Activated CD4-positive, alpha-beta T cell treated with anti-CD3 and anti-CD28 coated beads, Interleukin-2, amount 50 U/mL, for 48 hours (primary cell): ENCODE measurements at regions not wholly inside any gene's neighbourhood (a gene's known extent, or its start where the extent isn't known, plus 50 kb on each side); places are given as distances from the start of the nearest gene placed in this dataset.

ENCODE experiments used
- DNase-seq, 2 experiments: peaks; one replicate each; pipeline ENCODE4 v3.0.0-alpha.2; 2020

DNA sequence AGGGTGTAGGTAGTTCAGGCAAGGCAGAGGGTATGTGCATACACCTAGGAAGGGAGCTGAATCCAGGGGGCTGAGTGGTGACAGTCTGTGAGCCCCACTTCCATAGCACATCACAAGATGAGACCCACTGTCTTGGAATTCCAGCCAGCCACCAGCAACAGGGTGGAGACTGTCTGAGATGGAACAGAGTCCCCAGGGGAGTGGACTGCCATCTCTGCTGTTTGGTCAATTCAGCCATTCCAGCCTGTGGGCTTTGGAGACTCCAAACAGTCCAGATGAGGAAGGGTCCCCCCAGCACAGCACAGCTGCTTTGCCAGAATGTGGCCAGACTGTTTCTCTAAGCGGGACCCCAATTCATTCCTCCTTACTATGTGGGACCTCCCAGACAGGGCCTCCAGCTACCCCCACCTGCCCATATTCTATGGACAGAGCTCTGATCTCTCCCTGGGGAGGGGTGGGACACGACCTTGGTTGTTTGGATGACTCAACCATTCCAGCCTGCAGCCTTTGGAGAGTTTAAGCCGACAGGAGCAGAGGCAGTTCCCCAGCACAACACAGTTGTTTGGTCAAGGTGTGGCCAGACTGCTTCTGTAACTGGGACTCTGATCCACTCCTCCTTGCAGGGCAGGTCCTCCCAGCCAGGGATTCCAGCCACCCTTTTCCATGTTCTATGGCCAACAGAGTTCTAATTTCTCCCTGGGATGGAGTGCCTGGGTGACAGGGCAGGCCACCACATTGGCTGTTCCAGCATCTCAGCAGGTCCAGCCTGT is 178.0 kb downstream of the RND3 start:
- DNase-seq = no peak

DNA sequence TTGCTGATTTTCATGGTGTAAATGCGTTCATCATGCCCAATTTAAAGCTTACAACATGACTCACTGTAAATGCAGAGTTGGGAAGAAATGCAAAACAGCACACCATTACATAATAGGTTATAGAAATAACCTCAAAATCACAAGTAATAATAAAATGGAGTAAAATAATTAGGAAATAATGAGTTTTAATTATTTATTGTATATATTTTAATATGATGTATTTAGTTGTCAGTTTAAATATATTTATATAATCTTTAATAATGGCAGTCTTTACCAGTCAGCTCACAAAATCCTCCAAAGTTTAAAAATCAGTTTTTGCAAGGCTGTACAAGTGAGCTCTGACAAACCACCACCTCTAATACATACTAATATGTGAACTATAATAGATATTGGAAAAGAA is 180.2 kb downstream of the RND3 start:
- DNase-seq = no peak

DNA sequence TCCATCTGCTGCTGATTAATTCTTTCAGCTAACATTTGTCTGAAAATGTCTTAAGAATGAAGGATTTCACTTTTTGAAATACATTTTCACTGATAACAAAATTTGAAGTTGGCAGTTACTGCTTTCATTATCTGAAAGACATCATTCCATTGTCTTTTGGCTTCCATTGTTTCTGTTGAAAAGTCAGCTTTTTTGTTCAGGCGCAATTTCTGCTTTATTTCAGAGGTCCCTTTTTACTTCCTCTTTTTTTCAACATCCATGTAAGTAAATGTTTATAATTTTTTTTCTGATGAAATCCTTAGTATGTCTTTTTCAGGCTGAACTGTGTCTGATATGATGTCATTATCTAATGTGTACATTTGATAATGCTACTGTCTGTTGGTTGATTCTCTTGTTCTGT is 184.2 kb downstream of the RND3 start:
- DNase-seq = no peak

DNA sequence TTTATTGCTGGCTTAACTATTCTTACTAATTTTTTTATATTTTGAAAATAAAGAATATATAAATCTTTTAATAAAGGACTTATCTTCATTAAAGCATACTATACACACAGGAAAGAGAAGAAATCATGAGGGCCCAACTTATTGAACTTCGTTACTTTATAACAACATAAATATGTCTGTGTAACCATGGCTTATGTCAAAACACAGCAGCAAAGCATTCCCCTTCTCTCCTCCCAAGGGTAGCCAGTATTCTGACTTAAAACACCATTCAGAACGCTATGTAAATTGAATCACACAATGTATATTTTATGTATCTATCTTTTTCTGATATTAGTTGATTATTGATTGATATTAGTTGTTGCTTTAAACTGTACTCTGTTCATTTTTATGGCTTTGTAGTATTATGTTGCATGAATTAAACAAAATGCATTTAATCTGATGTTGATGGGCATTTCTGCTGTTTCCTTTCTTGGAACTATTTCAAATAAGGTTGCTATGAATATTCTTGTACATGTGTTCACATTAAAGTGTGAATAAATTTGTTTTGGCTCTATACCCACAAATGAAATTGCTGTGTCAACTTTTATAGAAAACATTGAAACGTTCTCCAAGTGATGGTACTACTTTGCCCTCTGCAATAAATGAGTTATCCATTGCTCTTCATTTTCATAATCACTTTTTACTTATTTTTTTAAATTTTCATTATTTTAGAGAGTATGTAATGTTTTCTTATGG is 188.7 kb downstream of the RND3 start:
- no peak for DNase-seq

DNA sequence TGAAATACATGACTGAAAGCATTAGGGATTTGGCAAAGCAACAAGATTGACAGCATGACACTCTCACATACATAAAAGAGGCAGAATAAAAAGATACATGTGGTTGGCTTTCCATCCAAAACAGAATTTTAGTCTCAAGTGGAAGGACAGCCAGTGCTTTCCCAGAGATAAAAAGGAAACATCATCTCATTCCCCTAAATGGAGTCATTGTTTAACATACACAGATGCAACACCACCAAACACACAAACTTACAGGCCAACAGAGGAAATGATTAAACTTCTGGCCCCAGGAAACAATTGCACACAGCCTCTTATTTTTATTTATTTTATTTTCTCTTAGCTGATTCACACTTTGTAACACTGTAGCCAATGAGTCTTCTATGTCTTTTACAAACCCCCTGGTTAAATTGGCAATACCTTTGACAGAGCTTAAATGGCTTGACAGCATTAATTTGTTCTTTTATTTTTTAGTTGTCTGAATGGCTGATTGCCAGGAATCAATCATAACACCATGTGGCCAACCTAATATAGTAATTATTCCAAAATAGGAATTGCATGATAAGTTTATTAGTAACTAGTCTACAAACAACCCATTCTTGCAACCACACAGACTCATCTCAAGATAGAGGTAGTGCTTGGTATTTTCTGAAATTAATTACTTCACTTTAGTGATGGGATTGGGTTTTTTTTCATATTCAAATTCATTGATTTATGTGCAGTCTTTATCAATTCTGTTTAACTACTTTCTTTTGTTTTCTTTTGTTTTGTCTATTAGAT is 190.5 kb downstream of the RND3 start:
- DNase-seq = no peak

DNA sequence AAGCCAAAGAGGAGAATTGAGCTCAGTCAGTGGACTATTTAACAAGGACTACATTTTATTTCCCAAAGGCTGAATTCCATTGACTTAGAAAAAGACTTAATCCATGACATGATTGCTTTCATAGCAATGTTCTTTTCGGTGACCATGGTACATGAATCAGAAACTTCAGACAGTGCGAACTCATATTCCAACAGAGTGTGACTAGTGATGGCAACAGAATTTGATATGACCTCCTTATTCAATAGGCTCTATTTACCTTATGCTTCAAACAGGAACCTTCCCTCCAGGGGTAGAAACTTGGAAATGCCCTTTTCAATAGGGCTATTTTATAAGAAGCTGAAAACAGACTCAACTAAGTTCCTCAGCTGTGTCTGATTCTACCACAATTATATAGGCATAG is 191.9 kb downstream of the RND3 start:
- DNase-seq = no peak

DNA sequence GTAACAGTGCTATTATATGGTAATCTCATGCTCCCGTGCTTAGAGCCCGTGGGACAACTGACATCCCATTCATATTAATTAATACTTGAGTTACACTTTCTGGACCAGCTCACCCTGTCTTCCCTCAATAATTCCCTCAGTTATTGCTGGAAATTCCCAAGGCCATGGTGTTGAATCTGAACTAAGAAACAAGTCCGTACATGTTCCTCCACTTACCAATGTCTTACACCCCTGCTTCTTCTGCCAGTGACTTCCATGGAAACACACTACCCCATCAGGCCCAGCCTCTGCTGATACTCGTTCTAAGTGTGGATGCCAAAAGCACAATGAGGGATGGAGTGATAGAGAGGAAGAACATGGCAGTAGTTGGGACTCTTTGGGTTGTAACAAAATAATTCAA is 193.7 kb downstream of the RND3 start:
- DNase-seq = no peak

DNA sequence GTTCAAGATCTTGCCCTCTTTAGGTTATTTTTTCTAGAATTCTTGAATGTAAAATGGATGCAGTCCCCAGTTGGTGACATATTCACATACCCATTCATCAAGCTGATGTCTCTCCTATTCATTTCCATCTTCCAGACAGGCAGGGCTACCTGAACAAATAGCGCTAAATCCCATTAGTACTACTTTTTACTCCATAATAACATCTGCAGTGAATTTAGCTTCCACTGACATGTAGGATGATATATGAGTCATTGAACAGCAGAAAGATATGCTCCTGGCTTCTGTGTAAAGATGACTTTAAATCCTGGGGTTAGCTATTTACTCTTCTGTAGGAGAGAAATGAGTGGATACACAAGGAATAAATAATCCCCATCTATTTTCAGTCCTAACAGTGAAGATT is 194.7 kb downstream of the RND3 start:
- no peak for DNase-seq

DNA sequence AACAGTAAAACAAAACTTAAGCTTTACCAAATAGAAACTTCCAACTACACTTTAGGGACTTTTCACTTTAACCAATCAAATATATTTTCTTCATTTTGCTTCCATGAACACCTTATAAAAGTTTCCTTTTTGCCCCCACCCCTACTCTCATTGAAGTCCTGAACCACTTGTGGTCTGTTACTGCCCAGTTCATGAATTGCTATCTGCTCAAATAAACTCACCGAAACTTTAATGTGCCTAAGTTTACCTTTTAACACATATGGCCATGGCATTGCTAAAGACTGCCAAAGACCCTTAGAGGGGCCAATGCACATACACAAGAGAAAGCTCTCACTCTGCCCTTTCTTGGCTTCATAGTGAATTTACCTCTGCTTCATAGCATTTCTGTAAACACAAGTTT is 195.3 kb downstream of the RND3 start:
- no peak for DNase-seq

DNA sequence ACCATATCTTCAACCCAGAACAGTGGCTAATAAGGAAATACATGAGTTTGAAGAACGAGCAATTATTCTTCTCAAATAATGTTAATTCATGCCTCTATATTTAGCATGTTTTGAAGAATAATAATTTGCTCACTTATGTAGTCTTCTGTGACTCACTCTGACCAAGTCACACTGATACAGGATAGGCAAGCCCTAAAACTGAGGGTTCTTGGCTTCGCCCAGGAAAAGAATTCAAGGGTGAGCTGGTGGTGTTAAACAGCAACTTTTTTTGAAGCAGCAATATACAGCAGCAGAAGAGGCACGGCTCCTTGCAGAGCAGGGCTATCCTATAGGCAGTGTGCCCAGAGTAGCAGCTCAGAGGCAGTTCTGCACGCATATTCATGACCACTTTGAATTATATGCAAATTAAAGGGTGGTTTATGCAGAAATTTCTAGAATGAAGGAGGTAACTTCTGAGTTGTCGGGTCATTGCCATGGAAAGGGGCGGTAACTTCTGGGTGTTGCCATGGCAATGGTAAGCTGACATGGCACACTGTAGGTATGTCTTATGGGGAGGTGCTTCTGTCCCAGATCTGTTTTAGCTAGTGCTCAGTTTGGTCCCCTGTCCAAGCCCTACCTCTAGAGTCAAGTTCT is 200.6 kb downstream of the RND3 start:
- DNase-seq = no peak

DNA sequence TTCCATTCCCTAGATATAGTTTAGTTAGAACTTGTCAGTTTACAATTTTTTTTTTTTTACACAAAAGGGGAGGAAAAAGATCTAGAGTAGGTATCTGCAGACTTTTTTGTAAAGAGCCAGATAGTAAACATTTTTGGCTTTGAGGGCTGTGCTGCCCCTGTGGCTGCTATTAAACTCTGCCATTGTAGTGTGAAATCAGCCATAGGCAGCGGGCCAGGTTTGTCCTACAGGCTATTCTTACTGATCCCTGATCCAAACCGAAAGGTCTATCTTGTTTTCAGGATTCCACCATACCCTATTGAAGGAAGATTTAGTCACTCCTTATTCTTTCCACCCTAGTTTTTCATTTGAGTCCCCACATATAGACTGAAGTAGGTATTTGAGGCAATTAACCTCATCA is 203.4 kb downstream of the RND3 start:
- no peak for DNase-seq

DNA sequence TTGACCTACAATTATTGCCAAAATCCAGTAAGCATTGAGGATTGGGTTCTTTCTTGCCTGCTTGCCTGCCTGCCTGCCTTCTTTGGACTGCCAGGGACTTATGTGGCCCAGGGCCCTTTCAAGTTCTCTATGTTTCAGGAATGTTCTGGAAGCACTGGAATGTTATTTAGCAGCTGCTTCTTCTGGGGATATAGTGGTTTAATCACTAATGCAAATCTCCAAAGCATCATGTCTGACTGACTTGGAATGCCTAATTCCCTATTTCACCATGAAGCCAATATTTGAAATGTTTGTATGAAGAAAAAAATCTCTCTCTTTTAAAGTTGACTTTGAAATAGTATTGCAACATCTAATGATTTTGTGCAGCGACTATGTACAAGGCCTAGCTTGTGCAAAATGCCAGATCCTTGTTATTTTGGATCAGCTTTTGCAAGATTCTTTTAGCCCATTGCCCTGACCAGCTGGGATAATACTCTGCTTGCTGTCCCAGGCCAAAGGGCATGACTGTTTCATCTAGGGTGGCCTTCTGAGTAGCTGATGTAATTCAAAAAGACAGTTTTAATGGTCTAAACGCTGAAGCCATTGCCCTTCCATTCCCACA is 204.6 kb downstream of the RND3 start:
- DNase-seq = no peak

DNA sequence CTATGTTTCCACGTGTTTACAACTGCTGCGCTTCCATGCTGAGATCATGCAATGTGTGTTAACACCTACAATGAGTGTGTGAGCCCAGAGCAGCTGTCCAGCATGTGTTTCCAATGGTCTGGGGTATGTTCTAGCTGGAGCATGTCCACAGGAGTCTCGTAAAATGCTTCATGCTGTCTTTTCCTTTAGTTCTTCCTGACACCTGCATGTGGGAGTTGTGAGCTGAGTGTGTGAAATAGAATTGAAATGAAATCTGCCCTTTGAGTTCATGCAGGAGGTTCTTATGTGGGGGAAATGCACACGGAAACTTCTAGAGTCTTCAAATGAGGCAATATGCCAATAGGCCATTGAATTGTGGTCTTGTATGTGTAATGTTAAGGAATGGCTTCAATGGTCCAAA is 205.1 kb downstream of the RND3 start:
- no peak for DNase-seq

DNA sequence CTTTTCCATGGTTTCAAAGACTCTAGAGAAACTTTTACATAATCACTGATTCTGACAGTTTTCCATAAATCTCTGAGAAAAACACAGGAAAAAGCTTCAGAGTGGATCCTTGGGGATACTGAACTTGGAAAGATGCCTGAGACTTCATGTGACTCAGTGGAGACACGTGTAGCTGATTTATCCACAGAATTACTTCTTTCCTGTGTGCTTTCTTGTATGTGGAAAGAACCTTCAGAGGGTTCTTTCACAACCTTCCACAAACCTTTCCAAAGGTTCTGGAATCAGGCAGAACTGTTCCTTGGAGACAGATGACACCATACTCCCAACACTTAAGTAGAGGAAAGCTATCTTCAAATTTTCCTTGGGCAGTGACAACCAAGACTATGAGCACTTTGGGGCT is 207.2 kb downstream of the RND3 start:
- no peak for DNase-seq

DNA sequence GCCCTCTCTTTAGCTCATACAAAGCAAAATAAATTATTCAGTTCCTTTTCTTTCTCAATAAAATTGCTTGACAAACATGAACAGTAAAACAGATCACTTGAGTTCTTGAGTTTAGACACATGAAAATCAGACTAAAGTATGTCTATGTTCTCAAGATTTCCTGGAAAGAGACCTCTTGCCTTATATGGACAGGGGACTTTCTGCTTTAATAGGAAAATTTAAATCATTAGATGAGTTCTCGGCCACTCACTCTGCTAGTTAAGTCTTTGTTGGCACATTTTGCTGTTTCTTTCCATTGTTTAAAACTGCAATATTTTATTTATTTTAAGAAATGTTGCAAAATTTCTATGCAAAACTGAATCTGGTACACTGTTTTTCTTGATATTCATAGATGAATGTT is 207.8 kb downstream of the RND3 start:
- no peak for DNase-seq

DNA sequence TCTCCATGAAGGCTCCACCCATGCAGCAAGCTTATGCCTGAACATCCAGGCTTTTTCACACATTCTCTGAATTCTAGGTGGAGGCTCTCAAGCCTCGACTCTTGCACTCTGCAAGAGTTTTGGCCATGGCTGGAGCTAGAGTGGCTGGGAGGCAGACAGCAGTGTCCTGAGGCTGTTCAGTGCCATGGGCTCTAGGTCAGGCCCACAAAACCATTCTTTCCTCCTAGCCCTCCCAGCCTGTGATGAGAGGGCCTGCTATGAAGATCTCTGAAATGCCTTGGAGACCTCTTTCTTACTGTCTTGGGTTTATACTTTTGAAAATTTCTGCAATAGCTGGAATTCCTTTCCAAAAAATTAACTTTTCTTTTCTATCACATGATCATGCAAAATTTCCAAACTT is 210.7 kb downstream of the RND3 start:
- DNase-seq = no peak

DNA sequence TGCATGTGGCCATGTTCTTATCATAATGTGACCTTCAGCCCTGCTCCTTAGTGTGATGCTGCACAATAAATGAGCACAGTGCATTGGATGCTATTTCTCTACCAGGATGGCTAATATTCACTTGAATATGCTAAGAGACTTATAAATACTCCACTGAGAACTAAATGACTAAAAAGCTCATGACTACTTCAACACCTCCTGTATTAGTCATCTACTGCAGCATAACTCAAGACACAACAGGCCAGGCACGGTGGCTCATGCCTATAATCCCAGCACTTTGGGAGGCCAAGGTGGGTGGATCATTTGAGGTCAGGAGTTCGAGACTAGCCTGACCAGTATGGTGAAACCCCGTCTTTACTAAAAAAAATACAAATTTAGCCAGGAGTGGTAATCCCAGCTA is 213.4 kb downstream of the RND3 start:
- no peak for DNase-seq

DNA sequence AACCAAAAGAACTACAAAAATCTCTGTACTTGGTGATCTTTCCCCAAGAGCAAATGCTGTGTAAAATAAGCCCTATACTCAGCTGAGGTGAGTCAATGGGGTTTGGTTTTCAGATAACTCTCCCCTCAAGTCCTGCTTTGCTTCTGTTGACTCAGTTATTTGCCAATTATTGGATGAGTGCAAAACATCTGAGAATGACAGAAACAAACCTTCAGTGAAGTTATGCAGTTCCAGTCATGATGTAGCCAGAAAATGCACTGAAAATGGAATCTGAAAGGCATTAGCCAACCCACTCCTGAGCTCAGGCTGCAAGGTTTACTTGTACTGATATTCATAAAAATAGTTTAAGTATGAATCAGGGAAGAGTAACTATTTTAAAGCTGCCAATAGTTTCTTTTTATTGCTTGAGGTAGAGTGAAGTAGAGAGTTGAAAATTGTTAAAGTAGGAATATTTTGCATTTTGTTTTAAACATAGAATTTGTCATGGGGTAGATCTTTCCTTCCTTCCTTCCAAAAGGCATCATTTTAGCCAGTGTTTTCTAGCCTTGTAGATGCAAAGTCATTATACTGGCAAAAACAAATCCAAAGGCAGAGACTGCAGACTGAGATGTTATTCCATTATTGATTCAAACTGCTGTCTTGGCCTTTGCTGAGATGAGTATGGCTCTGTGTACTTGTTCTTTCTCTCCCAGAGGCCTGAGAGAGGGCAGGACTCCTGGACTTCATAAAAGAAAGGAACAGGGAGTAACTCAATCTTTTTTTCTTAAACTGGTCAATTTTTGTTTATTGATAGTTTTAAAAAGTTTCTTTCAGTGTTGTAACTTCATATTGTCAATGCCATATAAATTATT is 215.3 kb downstream of the RND3 start:
- no peak for DNase-seq

DNA sequence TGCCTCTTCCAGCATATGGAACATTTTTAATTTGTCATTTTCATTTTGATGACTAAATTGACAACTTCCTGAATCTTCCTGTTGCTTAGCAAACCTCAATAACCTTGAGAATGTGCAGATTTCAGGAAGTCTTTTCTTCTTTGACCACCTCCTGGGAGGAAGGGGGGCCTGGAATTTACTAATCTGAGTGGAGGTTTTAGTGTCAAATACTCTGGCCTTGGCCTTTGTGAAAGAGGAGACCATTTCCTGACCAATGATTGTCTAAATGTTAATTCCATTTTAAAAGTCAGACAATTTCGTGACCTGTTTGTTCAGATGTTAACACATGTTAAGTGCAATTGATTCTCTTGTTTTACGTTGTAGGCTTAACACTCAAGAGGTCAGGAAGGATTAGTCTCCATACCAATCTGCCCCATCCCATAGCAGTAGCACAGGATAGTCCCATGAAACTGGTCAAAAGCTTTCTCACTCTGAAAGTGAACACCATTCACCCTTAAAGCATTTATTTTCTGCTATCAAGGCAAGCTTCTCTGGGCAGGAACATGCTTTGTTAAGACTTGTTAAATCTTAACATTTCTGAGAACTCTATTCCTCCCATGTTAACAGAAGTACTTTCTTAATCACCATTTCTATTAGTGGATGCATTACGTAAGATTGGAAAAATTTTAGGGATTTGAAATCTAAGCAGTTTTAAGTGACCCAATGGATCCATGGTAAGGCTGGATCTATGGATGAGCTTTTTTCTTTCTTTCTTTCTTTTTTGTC is 219.6 kb downstream of the RND3 start:
- no peak for DNase-seq

DNA sequence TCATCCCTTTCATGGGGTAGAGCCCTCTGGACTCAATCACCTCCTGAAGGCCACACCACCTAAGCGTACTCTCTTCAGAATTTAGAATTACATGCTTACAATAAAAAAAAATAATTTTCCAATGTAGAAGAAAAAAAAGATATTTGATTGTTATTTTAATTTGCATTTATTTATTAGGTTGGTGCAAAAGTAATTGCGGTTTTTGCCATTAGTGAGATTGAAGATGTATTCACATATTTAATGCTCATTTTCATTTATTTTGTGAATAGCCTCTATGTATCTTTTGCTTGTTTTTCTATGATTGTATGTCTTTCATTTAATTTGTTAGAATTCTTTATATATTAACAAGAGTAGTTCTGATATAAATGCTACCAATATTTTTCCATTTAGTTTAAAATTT is 220.5 kb downstream of the RND3 start:
- DNase-seq = no peak

DNA sequence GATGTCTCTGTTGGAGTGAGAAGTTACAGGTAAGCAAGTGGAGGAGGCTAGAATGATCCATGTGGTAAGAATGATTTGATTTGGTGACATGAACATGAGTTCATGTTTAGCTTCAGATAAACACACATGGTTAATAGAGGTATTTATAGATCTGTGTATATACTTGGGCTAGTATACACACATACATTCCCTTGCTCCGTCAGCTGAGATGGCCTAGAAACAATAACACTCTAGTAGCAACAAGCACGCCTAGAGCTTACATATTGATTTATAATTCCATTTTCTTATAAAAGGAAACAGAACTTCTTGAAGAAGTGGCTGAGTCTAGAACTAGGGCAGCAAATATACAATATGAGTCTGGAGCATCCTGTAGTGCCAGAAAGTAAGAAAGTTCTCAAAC is 223.0 kb downstream of the RND3 start:
- no peak for DNase-seq
